NCI-H1436 treated with DMSO at 0.1 percent for 48 hours (cell line): ENCODE measurements at regions not wholly inside any gene's neighbourhood (a gene's known extent, or its start where the extent isn't known, plus 50 kb on each side); places are given as distances from the start of the nearest gene placed in this dataset.
"Not testable (repeated sequence)": the region's sequence is repeated elsewhere in the genome, so short reads cannot be mapped to it uniquely, and the experiment has no call there.

Experiments used
- DNase-seq: peaks from one replicate; lab custom pipeline; 2025; lab: John Stamatoyannopoulos, UW

DNA sequence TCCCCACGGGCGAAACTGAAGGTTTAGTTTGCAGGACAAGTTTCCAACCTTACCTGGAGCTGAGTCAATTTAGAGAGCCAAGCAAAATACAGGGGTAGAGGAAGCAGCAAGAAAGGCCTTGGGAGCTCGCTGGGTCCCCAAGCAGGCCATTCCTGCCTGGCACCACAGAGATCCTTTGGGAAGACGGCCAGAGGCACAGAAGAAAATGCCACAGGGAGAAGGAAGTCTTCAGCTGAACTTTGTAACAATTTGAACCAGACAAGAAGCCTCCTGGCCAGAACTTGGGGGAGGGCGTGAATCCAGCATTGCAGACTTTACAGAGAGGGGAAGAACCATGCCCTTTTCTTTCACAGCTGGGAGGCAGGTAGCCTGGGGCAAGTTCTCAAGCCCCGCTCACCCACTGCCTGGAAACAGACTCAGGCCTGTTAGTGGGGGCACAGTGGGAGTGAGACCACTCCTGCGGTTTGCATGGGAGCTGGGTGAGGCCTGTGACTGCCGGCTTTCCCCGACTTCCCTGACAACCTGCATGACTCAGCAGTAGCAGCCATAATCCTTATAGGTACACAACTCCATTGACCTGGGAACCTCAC is 259.4 kb downstream of the SETD4 start:
- not testable (repeated sequence) for DNase-seq

- no peak for DNase-seq
Observed at GRCh38 chr21:35796844-35797243, 263.5 kb downstream of the SETD4 start.

GRCh38 chr21:35794527-35794926 is 265.8 kb downstream of the SETD4 start:
- not testable (repeated sequence) for DNase-seq

- DNase-seq: no peak
Observed at GRCh38 chr21:35792569-35793305, 267.6 kb downstream of the SETD4 start.

GRCh38 chr21:35791541-35792325 is 268.6 kb downstream of the SETD4 start:
- no peak for DNase-seq

DNA sequence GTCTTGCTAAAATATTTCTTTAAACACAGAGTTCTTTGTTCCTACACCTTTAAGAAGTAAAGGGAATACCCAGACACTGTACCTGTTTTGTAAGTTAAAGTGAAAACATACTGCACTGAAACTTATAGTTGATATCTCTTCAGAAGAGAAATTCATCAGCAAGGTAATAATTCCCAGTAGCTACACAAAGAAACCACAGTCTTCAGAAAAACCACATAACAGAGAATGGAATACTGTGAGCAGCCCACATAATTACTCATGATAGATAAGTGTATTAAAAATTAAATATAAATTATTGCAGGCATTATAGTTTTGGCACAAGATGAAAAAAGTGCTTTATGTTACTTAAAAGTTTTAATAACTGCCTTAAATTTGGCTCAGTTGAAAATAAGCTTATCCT is 276.6 kb downstream of the SETD4 start:
- DNase-seq: no peak

- no peak for DNase-seq
Observed at GRCh38 chr21:35782667-35783066, 277.7 kb downstream of the SETD4 start.

DNA sequence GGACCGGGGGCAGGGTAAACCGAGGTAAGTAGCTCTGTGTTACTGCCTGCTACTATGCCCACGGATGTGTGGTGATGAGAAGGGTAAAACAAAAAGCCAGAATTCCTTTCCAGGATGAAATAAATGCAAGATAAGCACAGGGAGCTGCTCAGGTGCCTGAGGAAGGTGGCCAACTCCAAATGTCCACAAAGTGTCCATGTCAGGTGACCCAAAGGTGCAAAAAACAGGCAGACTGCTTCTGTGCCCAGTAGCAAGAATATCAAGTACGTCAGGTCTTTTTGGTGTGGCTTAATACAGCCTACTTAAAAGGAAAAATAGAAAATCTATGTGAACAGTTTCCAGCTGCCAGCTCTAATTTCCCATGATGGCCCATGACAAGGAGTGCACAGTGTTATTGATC is 279.3 kb downstream of the SETD4 start:
- DNase-seq: no peak

DNA sequence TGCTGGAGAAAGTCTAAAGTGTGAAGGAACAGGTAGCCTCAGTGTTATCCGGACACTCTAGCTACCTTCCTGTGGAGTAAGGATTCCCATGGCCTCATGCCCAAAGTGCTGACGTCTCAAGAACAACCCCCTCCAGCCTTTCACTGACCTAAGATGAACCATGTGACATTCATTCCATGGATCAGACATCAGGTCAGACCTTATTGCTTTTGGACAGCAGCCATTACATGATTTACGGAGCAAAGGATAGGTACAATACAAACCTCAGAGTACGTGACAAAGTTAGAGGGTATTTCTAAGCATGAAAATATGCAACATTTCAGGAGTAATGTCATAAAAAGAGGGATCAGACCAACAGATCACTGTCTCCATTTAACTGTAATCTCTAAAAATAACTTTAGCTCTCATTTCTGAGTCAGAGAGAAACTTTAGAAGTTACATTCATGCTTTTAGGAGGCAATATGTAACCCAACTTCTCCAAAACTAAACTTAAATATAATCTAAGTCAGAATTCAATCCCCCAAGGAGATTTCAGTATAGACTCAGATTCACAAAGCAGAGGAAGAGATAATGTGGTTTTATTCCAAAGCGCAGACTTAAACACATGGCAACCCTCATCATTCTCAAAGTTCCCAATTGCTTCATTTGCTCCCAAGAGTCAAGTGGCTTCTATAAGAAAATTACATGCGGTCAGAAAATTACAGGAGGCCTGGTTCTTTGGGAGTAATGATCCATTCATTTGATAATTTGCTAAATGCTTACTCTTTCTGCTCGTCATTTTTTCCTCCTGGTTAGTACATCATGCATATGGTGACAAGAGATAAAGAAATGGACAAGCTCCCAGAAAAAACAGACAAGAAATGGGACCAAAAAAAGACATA is 280.4 kb downstream of the SETD4 start:
- no peak for DNase-seq

- DNase-seq: no peak
Observed at GRCh38 chr21:35779167-35779566, 281.2 kb downstream of the SETD4 start.

DNA sequence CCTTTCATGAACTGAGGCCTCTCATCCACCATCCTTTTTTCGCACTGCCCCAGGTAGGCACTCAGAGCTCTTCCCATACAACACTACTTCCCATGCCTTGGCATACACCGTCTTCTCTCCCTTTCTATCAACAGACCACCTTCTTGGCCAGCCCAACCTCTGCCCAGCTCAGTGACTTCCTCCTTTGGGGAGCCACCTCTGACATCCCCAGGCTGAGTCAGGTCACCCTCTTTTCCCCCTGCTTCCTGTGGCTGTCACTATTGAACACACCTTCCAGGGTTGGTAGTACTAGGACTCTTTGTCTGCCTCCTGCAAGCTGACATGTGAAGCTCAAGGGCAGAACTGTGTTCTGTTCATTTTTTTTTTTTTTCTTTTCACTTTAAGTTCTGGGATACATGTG is 283.2 kb downstream of the SETD4 start:
- DNase-seq: no peak

- no peak for DNase-seq
Observed at GRCh38 chr21:35775778-35776544, 284.4 kb downstream of the SETD4 start.

- DNase-seq: no peak
Observed at GRCh38 chr21:35770101-35770945, 290.0 kb downstream of the SETD4 start.

DNA sequence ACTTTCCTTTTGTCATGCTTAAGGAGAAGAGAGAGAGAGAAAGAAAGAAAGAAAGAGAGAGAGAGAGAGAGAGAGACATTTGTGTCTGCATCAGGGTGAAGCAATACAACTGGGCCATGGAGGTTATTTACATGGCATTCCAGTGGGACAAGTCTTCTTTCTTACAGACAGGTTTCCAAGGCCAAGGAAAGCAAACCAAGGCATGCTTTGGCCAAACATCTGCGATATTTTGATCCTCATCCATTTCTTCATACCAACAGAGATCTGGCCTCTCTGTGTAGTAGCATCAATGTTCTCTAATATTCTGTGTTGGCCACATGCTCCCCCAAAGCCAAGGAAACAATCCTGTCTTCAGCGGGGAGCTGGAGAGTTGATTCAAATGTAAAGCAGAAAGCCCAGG is 292.1 kb downstream of the SETD4 start:
- no peak for DNase-seq

DNA sequence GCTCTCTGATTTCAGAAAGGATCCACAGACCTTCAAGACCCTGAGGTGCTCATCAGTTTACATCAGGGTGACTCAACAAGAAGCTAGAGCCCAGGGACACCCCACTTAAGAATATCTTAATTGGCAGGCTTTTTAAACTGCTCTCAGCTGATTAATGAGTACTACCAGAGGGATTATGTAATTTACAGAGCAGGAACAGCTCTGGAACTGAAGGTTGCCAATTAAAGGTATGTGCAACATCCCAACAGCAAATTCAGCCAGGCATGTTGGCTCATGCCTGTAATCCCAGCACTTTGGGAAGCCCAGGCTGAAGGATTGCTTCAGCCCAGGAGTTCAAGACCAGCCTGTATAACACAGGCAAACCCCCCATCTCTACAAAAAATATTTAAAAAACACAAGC is 295.7 kb downstream of the SETD4 start:
- no peak for DNase-seq

GRCh38 chr21:35764077-35764476 is 296.2 kb downstream of the SETD4 start:
- no peak for DNase-seq

DNA sequence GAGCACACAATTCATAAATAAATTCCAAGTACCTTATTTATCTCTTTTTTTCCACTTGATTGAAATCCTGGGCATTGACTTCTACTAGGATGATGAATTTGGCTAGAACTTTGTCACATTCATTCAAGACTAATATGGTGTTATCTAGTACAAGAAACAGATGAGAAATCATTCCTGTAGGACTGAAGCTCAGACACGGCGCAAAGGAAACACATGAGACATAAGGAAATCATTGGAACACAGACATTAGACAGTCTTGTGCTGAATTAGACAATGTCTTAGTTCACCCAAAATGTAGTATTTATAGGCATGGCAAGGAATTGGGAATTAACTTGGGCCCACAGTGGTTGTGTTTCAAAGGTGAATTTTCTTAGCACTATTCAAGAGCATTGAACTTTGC is 305.7 kb downstream of the SETD4 start:
- DNase-seq: no peak

DNA sequence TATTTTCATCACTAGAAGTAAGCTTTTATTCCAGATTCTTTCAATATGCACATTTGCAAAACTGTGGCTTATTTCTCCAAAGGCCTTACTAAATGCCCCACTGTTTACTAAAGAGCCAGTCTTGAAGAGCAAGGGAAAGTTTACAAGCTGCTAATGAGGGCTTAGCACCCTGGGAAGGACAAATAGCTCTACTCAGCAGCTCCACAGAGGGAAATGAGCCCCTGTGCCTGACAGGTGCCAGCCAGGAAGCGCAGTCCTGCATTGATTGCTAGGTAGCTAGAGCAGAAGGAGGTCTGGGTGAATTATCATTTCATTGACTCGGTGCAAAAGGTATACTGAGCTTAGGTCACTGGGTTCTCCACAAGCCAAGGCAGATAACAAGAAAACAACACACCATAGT is 307.0 kb downstream of the SETD4 start:
- DNase-seq: no peak

DNA sequence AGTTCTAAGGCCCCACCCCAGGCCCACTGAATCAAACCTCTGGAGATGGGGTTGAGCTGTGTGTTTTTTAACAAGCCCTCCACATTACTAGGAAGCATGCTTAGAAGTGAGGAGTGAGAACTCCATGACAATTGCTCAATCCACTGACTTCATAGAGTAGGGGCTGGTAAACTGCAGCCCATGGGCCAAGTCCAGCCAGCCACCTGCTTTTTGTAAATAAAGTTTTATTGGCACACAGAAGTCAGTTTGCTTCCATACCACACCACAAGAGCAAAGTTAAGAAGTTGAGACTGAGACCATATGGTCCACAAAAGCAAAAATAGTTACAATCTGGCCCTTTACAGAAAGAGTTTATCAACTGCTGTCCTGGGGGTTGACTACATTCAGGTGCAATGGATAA is 309.2 kb downstream of the SETD4 start:
- DNase-seq: no peak

DNA sequence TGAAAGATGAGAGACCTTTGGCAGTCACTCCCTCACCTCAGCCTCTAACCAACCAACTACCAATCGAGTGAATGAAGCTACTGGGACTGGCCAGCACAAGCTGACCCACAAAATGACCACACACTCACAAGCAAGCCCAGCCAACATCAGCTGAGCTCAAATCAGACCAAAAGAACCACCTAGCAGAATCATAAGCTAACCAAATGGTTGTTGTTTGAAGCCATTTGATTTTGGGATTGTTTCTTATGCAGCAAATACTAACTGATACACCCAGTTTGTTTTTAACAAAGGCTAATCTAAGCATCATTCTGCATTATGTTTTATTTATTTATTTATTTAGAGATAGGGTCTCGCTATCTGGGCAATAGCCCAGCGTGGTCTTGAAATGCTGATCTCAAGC is 310.4 kb downstream of the SETD4 start:
- no peak for DNase-seq
